ENCODE measurements at regions not wholly inside any gene's neighbourhood (a gene's known extent, or its start where the extent isn't known, plus 50 kb on each side); places are given as distances from the start of the nearest gene placed in this dataset.
A peak's percentile ranks its signal among the peaks of the same experiment; 100 is the strongest.

DNA sequence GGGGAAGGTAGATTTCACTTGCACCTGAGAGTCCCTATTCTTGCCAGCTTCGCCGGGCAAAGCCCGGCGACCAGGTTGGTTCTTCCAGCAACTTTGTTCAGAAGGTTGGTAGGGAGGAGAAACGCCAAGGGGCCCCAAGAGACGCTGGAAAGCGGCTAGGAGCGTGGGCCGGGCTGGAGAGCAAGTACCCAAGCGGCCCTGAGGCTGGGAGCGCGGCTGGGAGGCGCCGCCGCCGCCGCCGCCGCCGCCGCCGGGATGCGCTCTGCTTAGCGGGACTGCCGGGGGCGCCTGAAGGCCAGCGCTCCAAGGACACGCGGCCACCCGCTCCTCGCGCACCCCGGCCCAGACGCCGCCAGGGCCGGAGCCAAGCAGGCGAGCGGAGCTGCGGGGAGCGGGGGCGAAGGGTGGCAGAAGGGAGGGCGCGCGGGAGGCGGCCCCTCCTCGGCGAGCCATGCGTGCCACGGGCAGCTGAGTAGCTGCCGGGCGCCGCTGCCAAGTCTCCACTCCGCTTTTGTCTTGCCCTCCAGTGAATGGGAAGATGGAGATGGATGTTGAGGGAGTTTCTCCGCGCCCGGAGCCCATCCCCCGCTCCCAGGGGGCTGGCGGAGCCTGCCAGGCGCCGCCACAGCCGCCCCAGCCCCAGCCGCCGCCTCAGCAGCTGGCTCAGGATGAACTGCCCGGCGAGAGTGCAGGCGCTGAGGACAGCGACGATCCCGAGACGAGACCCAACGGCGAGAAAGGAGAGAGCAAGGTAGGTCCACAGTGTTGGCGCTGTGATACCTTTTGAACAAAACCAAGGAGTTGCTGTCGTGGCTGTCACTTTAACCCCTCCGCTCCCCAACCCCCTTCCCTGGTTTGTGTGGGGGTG is 227.4 kb upstream of the AZI2 start:
- Histone ChIP-seq H3K4me1 (peaks cover 12 to 21% (median 14%) of the 10 kb centered on the region in 4 donors), H3K27ac (no peak overlapping the region), H3K27me3 (peaks cover 0 to 24% (median 10%) of the 10 kb centered on the region in 4 donors), H3K4me3 (peak overlapping the region; percentile 24 to 54 (median 47)), H3K36me3 (no peaks in the 10 kb centered on the region), H3K9me3 (no peaks in the 10 kb centered on the region)
- TF ChIP-seq POLR2A (IDR thresholded peaks at IDR 0.05): no peak
- TF ChIP-seq CTCF (IDR thresholded peaks at IDR 0.05): no peak
- no peak for TF ChIP-seq EP300 (IDR thresholded peaks at IDR 0.05)
- TF ChIP-seq POLR2AphosphoS5 (IDR thresholded peaks at IDR 0.05): no peak
- 1 to 2% methylated on average over 14 to 61 of the region's 75 CpGs for WGBS, 2 donors
- ATAC-seq (ENCODE audit: low FRiP score in 2 of 2) (peak; percentile 53 to 84), DNase-seq (peak in 1 of 2 donors; percentile 81)

DNA sequence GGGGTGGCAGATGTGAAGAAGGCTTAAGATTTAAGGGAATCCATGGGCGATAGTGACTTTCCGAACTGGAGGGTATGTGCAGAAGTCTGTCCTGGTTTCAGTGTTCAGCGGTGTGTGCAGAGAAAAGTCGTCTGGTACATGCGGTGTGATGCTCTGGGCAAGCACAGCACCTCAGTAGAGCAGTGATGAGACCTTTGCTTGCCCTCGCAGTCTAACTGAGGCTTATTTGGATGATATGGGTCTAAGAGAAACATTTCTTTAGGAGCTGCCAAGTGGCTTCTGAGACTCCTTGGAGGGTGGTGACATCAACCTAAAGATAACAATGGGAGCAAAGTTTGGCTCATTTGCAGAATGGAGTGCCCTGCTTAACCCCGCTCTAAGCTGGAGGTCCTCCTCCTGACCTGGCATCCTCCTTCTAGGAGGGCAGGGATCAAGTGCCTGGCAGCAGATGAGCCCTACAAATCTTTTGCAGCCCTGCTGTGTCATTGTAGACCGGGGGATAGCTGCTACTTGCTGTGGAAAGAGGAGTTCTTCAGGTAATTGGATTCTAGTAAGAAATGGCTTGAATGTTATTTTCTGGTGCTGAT is 228.1 kb upstream of the AZI2 start:
- 8 to 11% methylated on average over 4 to 8 of the region's 8 CpGs for WGBS, 2 donors
- TF ChIP-seq POLR2AphosphoS5 (IDR thresholded peaks at IDR 0.05) (no peak), CTCF (IDR thresholded peaks at IDR 0.05) (no peak), POLR2A (IDR thresholded peaks at IDR 0.05) (no peak), EP300 (IDR thresholded peaks at IDR 0.05) (no peak)

DNA sequence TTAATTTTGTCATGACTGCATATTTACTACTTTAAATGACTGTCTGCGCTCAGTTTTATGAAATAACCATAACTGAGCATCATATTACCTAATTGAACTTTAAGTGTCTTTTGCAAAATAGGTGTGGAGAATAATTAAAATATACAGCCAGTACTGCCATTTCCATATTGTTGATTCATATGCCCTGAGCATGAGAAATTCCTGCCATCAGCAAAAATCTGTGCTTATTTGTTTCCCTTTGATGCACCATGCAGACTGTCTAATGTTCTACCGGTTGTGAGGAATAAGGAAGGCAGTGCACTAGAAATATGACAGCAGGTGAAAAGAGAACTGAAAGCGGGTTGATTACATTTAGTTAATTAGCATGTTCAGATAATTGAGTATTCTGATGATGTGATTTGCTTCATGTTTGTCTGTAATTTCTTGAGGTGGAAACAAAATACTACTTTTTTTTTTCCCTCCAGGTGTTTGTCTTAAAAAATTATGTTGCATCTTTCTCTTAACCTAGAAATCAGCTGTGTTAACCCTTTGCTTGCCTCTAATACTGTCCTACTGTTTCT is 229.4 kb upstream of the AZI2 start:
- no peak overlapping the region for H3K4me3 ChIP-seq
- peaks cover 0 to 24% (median 10%) of the 10 kb centered on the region in 4 donors for H3K27me3 ChIP-seq
- DNase-seq: no peak
- no peaks in the 10 kb centered on the region for H3K9me3 ChIP-seq
- TF ChIP-seq CTCF (IDR thresholded peaks at IDR 0.05) (no peak), POLR2A (IDR thresholded peaks at IDR 0.05) (no peak), EP300 (IDR thresholded peaks at IDR 0.05) (no peak), POLR2AphosphoS5 (IDR thresholded peaks at IDR 0.05) (no peak)
- 65 to 71% methylated on average over 3 of the region's 3 CpGs for WGBS, 2 donors
- peaks cover 12 to 21% (median 14%) of the 10 kb centered on the region in 4 donors for H3K4me1 ChIP-seq
- H3K27ac ChIP-seq: no peak overlapping the region
- no peaks in the 10 kb centered on the region for H3K36me3 ChIP-seq
- no peak for ATAC-seq (ENCODE audit: low FRiP score in 2 of 2)

More for the DNA sequence above, 228.1 kb upstream of the AZI2 start:
- no peak overlapping the region for H3K27ac ChIP-seq
- no peak for DNase-seq
- no peaks in the 10 kb centered on the region for H3K9me3 ChIP-seq
- peak in 1 of 2 donors; percentile 9 for ATAC-seq (ENCODE audit: low FRiP score in 2 of 2)
- peaks cover 12 to 21% (median 14%) of the 10 kb centered on the region in 4 donors for H3K4me1 ChIP-seq
- H3K4me3 ChIP-seq: peak overlapping the region in 3 of 4 donors; percentile 41 to 54 (median 53)
- no peaks in the 10 kb centered on the region for H3K36me3 ChIP-seq
- H3K27me3 ChIP-seq: peaks cover 0 to 24% (median 10%) of the 10 kb centered on the region in 4 donors

- DNase-seq (no peak), ATAC-seq (ENCODE audit: low FRiP score in 2 of 2) (no peak)
- Histone ChIP-seq H3K4me3 (no peak overlapping the region), H3K36me3 (no peaks in the 10 kb centered on the region), H3K27ac (no peak overlapping the region), H3K9me3 (no peaks in the 10 kb centered on the region), H3K27me3 (no peaks in the 10 kb centered on the region), H3K4me1 (no peaks in the 10 kb centered on the region)
- TF ChIP-seq EP300 (IDR thresholded peaks at IDR 0.05) (no peak), POLR2AphosphoS5 (IDR thresholded peaks at IDR 0.05) (no peak), POLR2A (IDR thresholded peaks at IDR 0.05) (no peak)
Observed at GRCh38 chr3:28586325-28586724, 237.7 kb upstream of the AZI2 start.

GRCh38 chr3:28587723-28588122 is 239.1 kb upstream of the AZI2 start:
- no peaks in the 10 kb centered on the region for H3K9me3 ChIP-seq
- no peak for ATAC-seq (ENCODE audit: low FRiP score in 2 of 2)
- WGBS, 2 donors: 80 to 87% methylated on average over 3 of the region's 3 CpGs

More at GRCh38 chr3:28587723-28588122, 239.1 kb upstream of the AZI2 start:
- Histone ChIP-seq H3K4me1 (no peaks in the 10 kb centered on the region), H3K27ac (no peak overlapping the region), H3K36me3 (no peaks in the 10 kb centered on the region), H3K27me3 (no peaks in the 10 kb centered on the region), H3K4me3 (no peak overlapping the region)
- no peak for TF ChIP-seq POLR2A (IDR thresholded peaks at IDR 0.05)
- no peak for TF ChIP-seq POLR2AphosphoS5 (IDR thresholded peaks at IDR 0.05)
- no peak for TF ChIP-seq EP300 (IDR thresholded peaks at IDR 0.05)
- no peak for TF ChIP-seq CTCF (IDR thresholded peaks at IDR 0.05)
- no peak for DNase-seq

Measured in upper lobe of left lung (tissue), 6 donors.